Hepatocyte (in vitro differentiated cells): ENCODE measurements at regions not wholly inside any gene's neighbourhood (a gene's known extent, or its start where the extent isn't known, plus 50 kb on each side); places are given as distances from the start of the nearest gene placed in this dataset.

Experiments used
- DNase-seq: peaks from one replicate; pipeline ENCODE4 v3.0.0-alpha.2; 2016; ENCODE audit warnings: low spot score
- H2AFZ ChIP-seq: fragments of 200-600 bp; sonication (generic); 2 replicates; pipeline ENCODE4 v1.6.0; 2016; ENCODE audit warnings: antibody characterized with exemption, mild to moderate bottlenecking
- H3K27ac ChIP-seq: fragments of 200-600 bp; sonication (generic); 2 replicates; pipeline ENCODE4 v1.5.1; 2016; ENCODE audit warnings: mild to moderate bottlenecking
- H3K27me3 ChIP-seq: fragments of 200-600 bp; sonication (generic); 2 replicates; pipeline ENCODE4 v1.6.1; 2016
- H3K36me3 ChIP-seq: fragments of 200-600 bp; sonication (generic); replicated peaks from 2 replicates; pipeline ENCODE4 v1.5.1; 2016; ENCODE audit warnings: low read depth; ENCODE audit not compliant: insufficient read depth
- H3K4me1 ChIP-seq: fragments of 200-600 bp; sonication (generic); 2 replicates; pipeline ENCODE4 v1.5.1; 2016; ENCODE audit warnings: mild to moderate bottlenecking, moderate library complexity; ENCODE audit not compliant: insufficient read depth
- H3K4me2 ChIP-seq: fragments of 200-600 bp; sonication (generic); 2 replicates; pipeline ENCODE4 v1.6.0; 2016
- H3K4me3 ChIP-seq: fragments of 200-600 bp; sonication (generic); 2 replicates; pipeline ENCODE4 v1.5.1; 2016; ENCODE audit warnings: mild to moderate bottlenecking
- H3K79me2 ChIP-seq: fragments of 200-600 bp; sonication (generic); 2 replicates; pipeline ENCODE4 v1.6.0; 2017; ENCODE audit warnings: mild to moderate bottlenecking
- H3K9me2 ChIP-seq: fragments of 200-600 bp; sonication (generic); replicated peaks from 2 replicates; pipeline ENCODE4 v1.6.0; 2017; ENCODE audit warnings: mild to moderate bottlenecking; ENCODE audit not compliant: insufficient read depth
- H3K9me3 ChIP-seq: fragments of 200-600 bp; sonication (generic); 2 replicates; pipeline ENCODE4 v1.5.1; 2016; ENCODE audit warnings: low read depth, mild to moderate bottlenecking
- H4K20me1 ChIP-seq: fragments of 200-600 bp; sonication (generic); 2 replicates; pipeline ENCODE4 v1.6.0; 2016; ENCODE audit warnings: mild to moderate bottlenecking; ENCODE audit not compliant: insufficient read depth, poor library complexity, severe bottlenecking
- CTCF ChIP-seq: fragments of 200-600 bp; sonication (generic); IDR thresholded peaks from 2 replicates; pipeline ENCODE4 v1.5.1; 2016; ENCODE audit warnings: antibody characterized with exemption, mild to moderate bottlenecking; ENCODE audit not compliant: poor library complexity
- EZH2 ChIP-seq: fragments of 200-600 bp; sonication (generic); IDR thresholded peaks from 2 replicates; pipeline ENCODE4 v1.6.1; 2016; ENCODE audit warnings: antibody characterized with exemption, mild to moderate bottlenecking, borderline replicate concordance
- EZH2phosphoT487 ChIP-seq: fragments of 200-600 bp; sonication (generic); IDR thresholded peaks from one replicate; pipeline ENCODE4 v1.6.1; 2018; ENCODE audit warnings: antibody characterized with exemption, mild to moderate bottlenecking, low read depth, moderate library complexity; ENCODE audit not compliant: unreplicated experiment, severe bottlenecking
- WGBS: methylation state at CpG from one replicate; pipeline ENCODE4 v1.1.6; 2016; ENCODE audit warnings: low lambda C conversion rate; ENCODE audit errors: missing lambda C conversion rate; 5-methylcytosine and 5-hydroxymethylcytosine counted together

DNA sequence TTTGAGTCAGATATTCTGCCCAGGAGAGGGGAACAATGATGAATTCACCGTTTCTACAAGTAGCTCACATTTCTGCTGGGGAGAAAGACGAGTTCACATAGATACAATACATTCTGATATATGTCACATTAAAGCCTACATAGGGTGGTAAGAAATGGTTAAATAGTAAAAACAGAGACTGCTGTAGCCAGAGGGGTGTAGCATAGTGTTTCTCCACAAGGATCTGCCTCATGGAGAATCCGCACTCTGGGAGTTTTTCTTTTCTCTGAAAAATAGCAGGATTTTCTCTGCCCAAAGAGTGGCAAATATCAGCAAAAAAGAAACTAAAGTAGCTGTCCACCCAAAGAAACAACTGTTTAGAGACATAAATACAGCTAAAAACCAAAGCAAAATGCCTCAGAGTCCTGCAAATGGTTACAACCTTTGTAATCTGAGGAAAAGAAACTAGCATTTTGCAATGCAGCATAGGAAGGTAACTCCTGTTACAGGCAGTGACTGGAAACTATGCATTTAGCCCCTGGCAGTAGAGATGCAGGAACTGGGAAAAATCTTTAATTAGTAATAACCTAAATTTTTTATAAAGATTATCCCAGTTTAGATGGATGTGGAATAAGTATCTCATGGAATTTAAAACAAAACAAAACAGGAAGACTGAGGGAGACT, 1126.7 kb upstream of the ADGRL2 start:
- Histone ChIP-seq H3K4me2 (peak overlapping the region; percentile 59), H3K4me1 (peaks cover 4% of the 10 kb centered on the region), H3K27ac (no peak overlapping the region), H3K9me2 (no peaks in the 10 kb centered on the region), H3K27me3 (no peaks in the 10 kb centered on the region), H4K20me1 (no peaks in the 10 kb centered on the region), H3K79me2 (no peaks in the 10 kb centered on the region), H3K9me3 (no peaks in the 10 kb centered on the region), H2AFZ (peak overlapping the region; percentile 64), H3K4me3 (no peak overlapping the region), H3K36me3 (no peaks in the 10 kb centered on the region)
- DNase-seq: no peak
- no peak for TF ChIP-seq EZH2phosphoT487
- TF ChIP-seq CTCF: no peak
- 57% methylated on average over 3 of the region's 3 CpGs for WGBS

DNA sequence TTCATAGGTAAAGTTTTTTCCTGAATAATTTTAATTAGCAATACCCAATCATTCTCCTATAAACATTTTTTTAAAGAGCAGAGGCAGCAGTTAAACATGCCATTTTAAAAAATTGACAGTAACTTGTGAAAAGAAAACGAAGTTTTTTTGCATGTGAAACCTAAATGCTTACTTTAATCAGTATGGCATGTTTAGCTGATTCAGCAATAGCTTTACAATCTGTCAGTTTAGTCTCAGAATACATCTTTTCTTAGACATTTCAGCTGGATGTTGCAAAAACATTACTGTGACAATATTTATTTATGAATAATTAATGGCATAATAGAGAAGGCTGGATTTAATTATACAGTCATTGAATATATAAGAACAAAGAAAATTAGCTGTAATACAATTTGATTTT, 1132.4 kb upstream of the ADGRL2 start:
- H3K36me3 ChIP-seq: no peaks in the 10 kb centered on the region
- H3K4me1 ChIP-seq: no peaks in the 10 kb centered on the region
- H3K9me3 ChIP-seq: no peaks in the 10 kb centered on the region
- H3K4me2 ChIP-seq: no peak overlapping the region
- no peak overlapping the region for H2AFZ ChIP-seq
- H3K27me3 ChIP-seq: no peaks in the 10 kb centered on the region
- no peak overlapping the region for H3K27ac ChIP-seq
- H3K9me2 ChIP-seq: no peaks in the 10 kb centered on the region
- no peak for DNase-seq
- no peak overlapping the region for H3K4me3 ChIP-seq
- no peaks in the 10 kb centered on the region for H3K79me2 ChIP-seq
- 63% methylated on average over 1 of the region's 1 CpG for WGBS
- no peaks in the 10 kb centered on the region for H4K20me1 ChIP-seq
- TF ChIP-seq CTCF: no peak
- no peak for TF ChIP-seq EZH2
- TF ChIP-seq EZH2phosphoT487: no peak

DNA sequence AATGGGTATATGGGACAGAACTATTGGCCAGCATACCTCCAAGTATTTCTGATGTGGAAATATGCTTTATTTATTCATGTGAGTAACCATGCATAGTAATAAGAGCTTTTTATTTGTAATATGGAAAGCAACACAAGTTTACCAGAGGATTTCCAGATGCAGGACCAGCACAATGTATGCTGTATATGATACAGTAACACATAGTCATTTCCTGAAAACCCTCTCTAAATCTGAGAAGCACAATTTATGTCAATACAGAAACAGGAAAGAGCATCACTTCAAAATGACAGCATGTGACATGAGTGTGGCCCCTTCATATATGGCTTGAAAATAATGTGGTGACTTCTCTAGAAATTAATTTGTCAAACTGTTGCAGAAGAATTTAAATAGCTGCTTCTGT, 1134.7 kb upstream of the ADGRL2 start:
- H3K4me1 ChIP-seq: no peaks in the 10 kb centered on the region
- no peak overlapping the region for H3K4me3 ChIP-seq
- no peaks in the 10 kb centered on the region for H3K9me2 ChIP-seq
- H3K9me3 ChIP-seq: no peaks in the 10 kb centered on the region
- no peak overlapping the region for H3K4me2 ChIP-seq
- H3K27me3 ChIP-seq: no peaks in the 10 kb centered on the region
- H2AFZ ChIP-seq: no peak overlapping the region
- no peaks in the 10 kb centered on the region for H3K36me3 ChIP-seq
- no peaks in the 10 kb centered on the region for H4K20me1 ChIP-seq
- H3K27ac ChIP-seq: no peak overlapping the region
- H3K79me2 ChIP-seq: no peaks in the 10 kb centered on the region
- no peak for DNase-seq
- TF ChIP-seq EZH2 (no peak), EZH2phosphoT487 (no peak), CTCF (no peak)

DNA sequence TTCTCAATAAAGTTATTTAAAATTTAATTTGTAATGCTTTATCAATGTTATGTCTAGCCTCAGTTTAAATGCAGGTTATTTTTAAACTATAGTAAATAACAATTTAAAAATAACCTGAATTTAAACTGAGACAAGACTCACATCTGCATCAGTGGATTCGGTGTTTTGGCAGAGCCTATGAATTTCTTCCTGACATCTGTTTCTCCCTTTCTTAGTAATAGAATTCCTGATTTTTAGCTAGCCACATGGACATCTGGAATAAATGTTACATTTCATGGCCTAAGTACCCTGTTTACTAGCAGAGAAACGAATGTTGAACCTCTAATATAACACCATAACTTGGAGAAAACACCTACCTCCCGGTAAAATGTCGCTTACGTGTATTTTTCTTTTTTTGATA, 1141.6 kb upstream of the ADGRL2 start:
- Histone ChIP-seq H3K27ac (no peak overlapping the region), H3K4me2 (no peak overlapping the region), H3K9me2 (no peaks in the 10 kb centered on the region), H3K9me3 (no peaks in the 10 kb centered on the region), H2AFZ (no peak overlapping the region), H3K4me1 (peaks cover 16% of the 10 kb centered on the region), H4K20me1 (no peaks in the 10 kb centered on the region), H3K79me2 (no peaks in the 10 kb centered on the region), H3K27me3 (no peaks in the 10 kb centered on the region), H3K4me3 (no peak overlapping the region), H3K36me3 (no peaks in the 10 kb centered on the region)
- WGBS: 82% methylated on average over 5 of the region's 5 CpGs
- TF ChIP-seq CTCF: no peak
- no peak for TF ChIP-seq EZH2
- no peak for TF ChIP-seq EZH2phosphoT487
- DNase-seq: no peak
